GM23338 (cell line): ENCODE measurements at regions not wholly inside any gene's neighbourhood (a gene's known extent, or its start where the extent isn't known, plus 50 kb on each side); places are given as distances from the start of the nearest gene placed in this dataset.

ENCODE experiments used
- ATAC-seq: fragments of 200-7000 bp; cut with Tn5 transposase; 3 replicates; pipeline ENCODE4 v1.9.1; 2020
- DNase-seq: peaks from one replicate; pipeline ENCODE4 v3.0.0-alpha.2; 2015; ENCODE audit warnings: low spot score
- H2AFZ ChIP-seq: fragments of 200-600 bp; sonication (generic); 2 replicates; pipeline ENCODE4 v1.8.0; 2016; ENCODE audit warnings: antibody characterized with exemption, mild to moderate bottlenecking, moderate library complexity
- H3F3A ChIP-seq: fragments of 200-600 bp; sonication (generic); replicated peaks from 2 replicates; pipeline ENCODE4 v1.8.0; 2017; ENCODE audit warnings: antibody characterized with exemption, mixed run types, low read depth
- H3K27ac ChIP-seq: fragments of 200-600 bp; sonication (generic); 2 replicates; pipeline ENCODE4 v1.6.1; 2016; ENCODE audit warnings: low read depth
- H3K27me3 ChIP-seq: fragments of 200-600 bp; sonication (generic); 2 replicates; pipeline ENCODE4 v1.8.0; 2016; ENCODE audit warnings: mild to moderate bottlenecking, mixed run types, moderate library complexity; ENCODE audit not compliant: insufficient read depth
- H3K36me3 ChIP-seq: fragments of 200-600 bp; sonication (generic); 2 replicates; pipeline ENCODE4 v1.8.0; 2016; ENCODE audit warnings: mild to moderate bottlenecking; ENCODE audit not compliant: insufficient read depth
- H3K4me1 ChIP-seq: fragments of 200-600 bp; sonication (generic); 2 replicates; pipeline ENCODE4 v1.8.0; 2016; ENCODE audit warnings: mild to moderate bottlenecking, moderate library complexity; ENCODE audit not compliant: insufficient read depth
- H3K4me2 ChIP-seq: fragments of 200-600 bp; sonication (generic); 2 replicates; pipeline ENCODE4 v1.7.1; 2017; ENCODE audit warnings: mixed run types
- H3K4me3 ChIP-seq: fragments of 200-600 bp; sonication (generic); 2 replicates; pipeline ENCODE4 v1.6.1; 2016; ENCODE audit warnings: mixed run types
- H3K79me2 ChIP-seq: fragments of 200-600 bp; sonication (generic); replicated peaks from 2 replicates; pipeline ENCODE4 v1.8.0; 2017; ENCODE audit warnings: mild to moderate bottlenecking; ENCODE audit not compliant: insufficient read depth
- H3K9me2 ChIP-seq: fragments of 200-600 bp; sonication (generic); 2 replicates; pipeline ENCODE4 v1.8.0; 2017; ENCODE audit not compliant: insufficient read depth
- H4K20me1 ChIP-seq: fragments of 200-600 bp; sonication (generic); replicated peaks from 2 replicates; pipeline ENCODE4 v1.8.0; 2017; ENCODE audit warnings: mild to moderate bottlenecking; ENCODE audit not compliant: insufficient read depth
- H3K27ac Mint-ChIP-seq: 2 replicates; pipeline ENCODE4 v1.8.0; 2020; ENCODE audit warnings: inconsistent platforms, mild to moderate bottlenecking, moderate library complexity, mixed read lengths
- H3K27me3 Mint-ChIP-seq: 3 replicates; pipeline ENCODE4 v1.8.0; 2022; ENCODE audit warnings: low read depth, mild to moderate bottlenecking, moderate library complexity, mixed read lengths, inconsistent platforms; ENCODE audit not compliant: insufficient read depth, poor library complexity
- H3K36me3 Mint-ChIP-seq: 3 replicates; pipeline ENCODE4 v1.8.0; 2021; ENCODE audit warnings: low read depth, mild to moderate bottlenecking, inconsistent platforms, moderate library complexity, mixed read lengths
- H3K4me1 Mint-ChIP-seq: 3 replicates; pipeline ENCODE4 v1.8.0; 2020; ENCODE audit warnings: mild to moderate bottlenecking, inconsistent platforms, mixed read lengths
- H3K4me3 Mint-ChIP-seq: 3 replicates; pipeline ENCODE4 v1.8.0; 2021; ENCODE audit warnings: moderate library complexity, mild to moderate bottlenecking, inconsistent platforms, mixed read lengths
- H3K9me3 Mint-ChIP-seq: 3 replicates; pipeline ENCODE4 v1.8.0; 2020; ENCODE audit warnings: moderate library complexity, mild to moderate bottlenecking, inconsistent platforms, mixed read lengths
- CTCF ChIP-seq, 2 experiments: fragments of 200-600 bp in 1 of 2; sonication (generic) in 1 of 2; conservative IDR thresholded peaks; 2 replicates each; pipeline versions ENCODE4 v1.5.1 to v1.6.1; 2016 to 2017; ENCODE audit warnings: antibody characterized with exemption in 2 of 2, low read depth in 2 of 2, mild to moderate bottlenecking in 2 of 2, moderate library complexity in 1 of 2
- ETS1 ChIP-seq: IDR thresholded peaks from 2 replicates; pipeline ENCODE4 v1.6.1; 2016; ENCODE audit warnings: antibody characterized with exemption
- EZH2phosphoT487 ChIP-seq: fragments of 200-600 bp; sonication (generic); IDR thresholded peaks from one replicate; pipeline ENCODE4 v1.8.1; 2018; ENCODE audit warnings: antibody characterized with exemption; ENCODE audit not compliant: unreplicated experiment
- NANOG ChIP-seq: IDR thresholded peaks from 2 replicates; pipeline ENCODE4 v1.6.1; 2016; ENCODE audit warnings: antibody characterized with exemption, borderline replicate concordance
- REST ChIP-seq: IDR thresholded peaks from one replicate; pipeline ENCODE4 v1.6.1; 2018; ENCODE audit warnings: antibody characterized with exemption; ENCODE audit not compliant: unreplicated experiment
- STAT1 ChIP-seq: IDR thresholded peaks from one replicate; pipeline ENCODE4 v1.6.1; 2016; ENCODE audit warnings: antibody characterized with exemption; ENCODE audit not compliant: unreplicated experiment
- ZNF114 ChIP-seq: fragments of 250-450 bp; sonication (Bioruptor Pico); IDR thresholded peaks from 2 replicates; pipeline ENCODE4 v1.5.0; 2020; ENCODE audit warnings: mild to moderate bottlenecking, moderate library complexity
- ZNF331 ChIP-seq: fragments of 250-450 bp; sonication (Bioruptor Pico); IDR thresholded peaks from 2 replicates; pipeline ENCODE4 v1.5.0; 2020; ENCODE audit warnings: low read depth, mild to moderate bottlenecking, moderate library complexity
- ZNF462 ChIP-seq: fragments of 250-450 bp; sonication (Bioruptor Pico); IDR thresholded peaks from 2 replicates; pipeline ENCODE4 v1.5.0; 2020; ENCODE audit warnings: mild to moderate bottlenecking, moderate library complexity

- TF ChIP-seq ZNF462 (CRISPR knock-in tag) (no peak), STAT1 (no peak), ZNF331 (CRISPR knock-in tag) (no peak), CTCF (conservative IDR thresholded peaks at IDR 0.05; ENCODE audit: low read depth in 2 of 2) (no peak)
Measured at GRCh38 chr15:55056500-55056899, 140.2 kb downstream of the RSL24D1 start (continued).

- Histone ChIP-seq H2AFZ (no peak overlapping the region), H3F3A (no peaks in the 10 kb centered on the region), H3K9me2 (no peaks in the 10 kb centered on the region), H3K4me2 (no peak overlapping the region), H3K4me3 (no peak overlapping the region), H3K36me3 (no peaks in the 10 kb centered on the region), H4K20me1 (no peaks in the 10 kb centered on the region), H3K27ac (no peak overlapping the region), H3K27me3 (no peaks in the 10 kb centered on the region), H3K79me2 (no peaks in the 10 kb centered on the region), H3K4me1 (no peaks in the 10 kb centered on the region)
- DNase-seq (no peak), ATAC-seq (no peak)
- H3K9me3 Mint-ChIP-seq = peaks cover 41% of the 10 kb centered on the region
- H3K4me3 Mint-ChIP-seq = no peak overlapping the region
- H3K4me1 Mint-ChIP-seq = no peaks in the 10 kb centered on the region
- peaks cover 3% of the 10 kb centered on the region for H3K36me3 Mint-ChIP-seq
- no peak overlapping the region for H3K27ac Mint-ChIP-seq
- TF ChIP-seq ETS1 (no peak), CTCF (conservative IDR thresholded peaks at IDR 0.05; ENCODE audit: low read depth in 2 of 2) (no peak), ZNF114 (no peak), ZNF331 (CRISPR knock-in tag) (no peak), REST (no peak), EZH2phosphoT487 (no peak), NANOG (no peak)
- no peaks in the 10 kb centered on the region for H3K27me3 Mint-ChIP-seq
Measured at GRCh38 chr15:55044162-55044561, 152.6 kb downstream of the RSL24D1 start.
